Smooth muscle cell (in vitro differentiated cells): ENCODE measurements at regions not wholly inside any gene's neighbourhood (a gene's known extent, or its start where the extent isn't known, plus 50 kb on each side); places are given as distances from the start of the nearest gene placed in this dataset.
"Not testable (repeated sequence)": the region's sequence is repeated elsewhere in the genome, so short reads cannot be mapped to it uniquely, and the experiment has no call there.

Source experiments
- DNase-seq: peaks from one replicate; lab custom pipeline; 2025; ENCODE audit not compliant: unreplicated experiment; lab: John Stamatoyannopoulos, UW
- H2AFZ ChIP-seq: fragments of 200-600 bp; sonication (generic); 2 replicates; pipeline ENCODE4 v1.6.0; 2016; ENCODE audit warnings: antibody characterized with exemption, low read depth, mild to moderate bottlenecking
- H3F3A ChIP-seq: fragments of 200-600 bp; sonication (generic); 2 replicates; pipeline ENCODE4 v1.6.0; 2017; ENCODE audit warnings: antibody characterized with exemption, low read depth
- H3K27ac ChIP-seq: fragments of 200-600 bp; sonication (generic); 2 replicates; pipeline ENCODE4 v1.5.1; 2016; ENCODE audit warnings: low read depth, mild to moderate bottlenecking
- H3K27me3 ChIP-seq: fragments of 200-600 bp; sonication (generic); 2 replicates; pipeline ENCODE4 v1.6.1; 2016; ENCODE audit warnings: low read depth, mild to moderate bottlenecking
- H3K36me3 ChIP-seq: fragments of 200-600 bp; sonication (generic); 2 replicates; pipeline ENCODE4 v1.5.1; 2016; ENCODE audit warnings: low read depth
- H3K4me1 ChIP-seq: fragments of 200-600 bp; sonication (generic); 2 replicates; pipeline ENCODE4 v1.5.1; 2016; ENCODE audit warnings: low read depth
- H3K4me2 ChIP-seq: fragments of 200-600 bp; sonication (generic); 2 replicates; pipeline ENCODE4 v1.6.0; 2016; ENCODE audit warnings: mild to moderate bottlenecking
- H3K4me3 ChIP-seq: fragments of 200-600 bp; sonication (generic); 2 replicates; pipeline ENCODE4 v1.5.1; 2016; ENCODE audit warnings: mild to moderate bottlenecking
- H3K79me2 ChIP-seq: fragments of 200-600 bp; sonication (generic); 2 replicates; pipeline ENCODE4 v1.6.0; 2016; ENCODE audit warnings: low read depth, mild to moderate bottlenecking
- H3K9ac ChIP-seq: fragments of 200-600 bp; sonication (generic); 2 replicates; pipeline ENCODE4 v1.6.0; 2016; ENCODE audit warnings: low read depth
- H3K9me3 ChIP-seq: fragments of 200-600 bp; sonication (generic); replicated peaks from 2 replicates; pipeline ENCODE4 v1.5.1; 2016; ENCODE audit warnings: low read depth
- H4K20me1 ChIP-seq: fragments of 200-600 bp; sonication (generic); 2 replicates; pipeline ENCODE4 v1.6.0; 2016; ENCODE audit warnings: low read depth
- CTCF ChIP-seq: fragments of 200-600 bp; sonication (generic); IDR thresholded peaks from 2 replicates; pipeline ENCODE4 v1.5.1; 2017; ENCODE audit warnings: borderline replicate concordance, mild to moderate bottlenecking, antibody characterized with exemption; ENCODE audit not compliant: insufficient read depth, poor library complexity, severe bottlenecking
- WGBS: methylation state at CpG from one replicate; pipeline ENCODE4 v1.1.7; 2016; ENCODE audit warnings: low lambda C conversion rate; 5-methylcytosine and 5-hydroxymethylcytosine counted together

GRCh38 chr10:9262770-9263169 is 1208.3 kb downstream of the GATA3 start:
- Histone ChIP-seq H3K4me2 (no peak overlapping the region), H3K4me1 (no peaks in the 10 kb centered on the region), H3K9me3 (no peaks in the 10 kb centered on the region), H3K36me3 (no peaks in the 10 kb centered on the region), H3K27me3 (peaks cover 30% of the 10 kb centered on the region), H3F3A (no peaks in the 10 kb centered on the region), H3K4me3 (no peak overlapping the region), H3K9ac (no peak overlapping the region), H2AFZ (no peak overlapping the region), H4K20me1 (no peaks in the 10 kb centered on the region), H3K79me2 (no peaks in the 10 kb centered on the region), H3K27ac (no peak overlapping the region)
- no peak for TF ChIP-seq CTCF
- 10% methylated on average over 1 of the region's 1 CpG for WGBS
- DNase-seq, result no peak

GRCh38 chr10:9268176-9268575 is 1213.7 kb downstream of the GATA3 start:
- 75% methylated on average over 5 of the region's 5 CpGs for WGBS
- no peak overlapping the region for H3K9ac ChIP-seq
- H3K79me2 ChIP-seq, result no peaks in the 10 kb centered on the region
- DNase-seq, result no peak
- no peaks in the 10 kb centered on the region for H4K20me1 ChIP-seq
- no peaks in the 10 kb centered on the region for H3K9me3 ChIP-seq
- peaks cover 54% of the 10 kb centered on the region for H3K27me3 ChIP-seq
- H3K4me3 ChIP-seq, result no peak overlapping the region
- H3K36me3 ChIP-seq, result no peaks in the 10 kb centered on the region
- H2AFZ ChIP-seq, result no peak overlapping the region
- TF ChIP-seq CTCF, result no peak
- H3K4me1 ChIP-seq, result no peaks in the 10 kb centered on the region
- no peaks in the 10 kb centered on the region for H3F3A ChIP-seq
- H3K27ac ChIP-seq, result no peak overlapping the region
- no peak overlapping the region for H3K4me2 ChIP-seq

- H3K79me2 ChIP-seq, H3K4me3 ChIP-seq, H3K9ac ChIP-seq, H3K36me3 ChIP-seq, H3F3A ChIP-seq, H3K9me3 ChIP-seq, H4K20me1 ChIP-seq, H2AFZ ChIP-seq, H3K4me1 ChIP-seq, H3K4me2 ChIP-seq, DNase-seq, H3K27ac ChIP-seq: not testable (repeated sequence)
- WGBS, result 97% methylated on average over 22 of the region's 61 CpGs
- H3K27me3 ChIP-seq, result peaks cover 32% of the 10 kb centered on the region
These were observed 1218.8 kb downstream of the GATA3 start for GRCh38 chr10:9273126-9273833.

- WGBS, result 88% methylated on average over 6 of the region's 6 CpGs
- DNase-seq, result no peak
- no peak for TF ChIP-seq CTCF
- no peaks in the 10 kb centered on the region for H4K20me1 ChIP-seq
- no peak overlapping the region for H3K4me3 ChIP-seq
- H3K4me1 ChIP-seq, result no peaks in the 10 kb centered on the region
- no peaks in the 10 kb centered on the region for H3K9me3 ChIP-seq
- H3F3A ChIP-seq, result no peaks in the 10 kb centered on the region
- no peak overlapping the region for H3K27ac ChIP-seq
- no peak overlapping the region for H2AFZ ChIP-seq
- no peak overlapping the region for H3K9ac ChIP-seq
- no peaks in the 10 kb centered on the region for H3K36me3 ChIP-seq
- H3K27me3 ChIP-seq, result peaks cover 22% of the 10 kb centered on the region
- H3K4me2 ChIP-seq, result no peak overlapping the region
- no peaks in the 10 kb centered on the region for H3K79me2 ChIP-seq
These were observed 1219.8 kb downstream of the GATA3 start for GRCh38 chr10:9274206-9274755.
